GM18909 (cell line): ENCODE measurements at regions not wholly inside any gene's neighbourhood (a gene's known extent, or its start where the extent isn't known, plus 50 kb on each side); places are given as distances from the start of the nearest gene placed in this dataset.

Source experiments
- ATAC-seq: cut with Tn5 transposase; IDR thresholded peaks from one replicate; pipeline ENCODE4 v1.9.1; 2021; ENCODE audit warnings: mild to moderate bottlenecking; ENCODE audit not compliant: unreplicated experiment, poor library complexity

DNA sequence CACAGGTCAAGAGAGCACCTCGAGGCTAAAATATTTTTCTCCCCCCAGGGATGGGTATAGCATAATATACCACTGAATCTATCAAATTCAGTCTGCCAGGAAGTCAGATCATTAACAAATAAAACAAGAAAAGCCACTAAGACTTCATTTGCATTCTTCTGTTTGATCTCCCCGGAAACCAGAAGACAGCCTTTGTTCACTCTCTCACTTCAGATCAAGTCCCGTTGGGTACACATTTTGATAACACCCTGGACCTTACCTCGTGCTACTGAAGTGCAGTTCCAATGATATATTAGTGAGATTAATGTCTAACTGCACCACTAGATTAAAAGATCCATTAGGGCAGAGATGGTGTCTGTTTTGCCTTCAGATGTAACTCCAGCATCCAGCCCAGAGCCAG lies 157.7 kb upstream of the B3GAT2 start:
- ATAC-seq: no peak

DNA sequence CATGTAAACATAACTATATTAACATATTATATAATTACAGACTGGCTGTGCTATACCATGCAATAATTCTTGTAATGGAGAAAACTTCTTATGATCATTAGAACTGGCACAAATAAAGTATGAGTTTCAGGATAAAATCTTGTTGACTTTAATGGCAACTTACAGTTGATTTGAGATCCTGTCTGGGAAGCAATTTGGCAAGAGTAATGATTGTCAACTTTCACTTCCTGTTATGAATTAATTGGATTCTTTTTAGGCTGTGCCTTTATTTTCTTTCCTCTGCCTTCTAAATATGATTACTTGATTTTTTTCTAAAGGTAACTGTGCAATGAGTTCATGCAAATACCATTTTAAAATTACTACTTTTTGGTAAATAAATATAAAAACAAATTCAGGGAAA lies 158.1 kb upstream of the B3GAT2 start:
- ATAC-seq: no peak

GRCh38 chr6:71119560-71119959 lies 162.7 kb upstream of the B3GAT2 start:
- no peak for ATAC-seq

DNA sequence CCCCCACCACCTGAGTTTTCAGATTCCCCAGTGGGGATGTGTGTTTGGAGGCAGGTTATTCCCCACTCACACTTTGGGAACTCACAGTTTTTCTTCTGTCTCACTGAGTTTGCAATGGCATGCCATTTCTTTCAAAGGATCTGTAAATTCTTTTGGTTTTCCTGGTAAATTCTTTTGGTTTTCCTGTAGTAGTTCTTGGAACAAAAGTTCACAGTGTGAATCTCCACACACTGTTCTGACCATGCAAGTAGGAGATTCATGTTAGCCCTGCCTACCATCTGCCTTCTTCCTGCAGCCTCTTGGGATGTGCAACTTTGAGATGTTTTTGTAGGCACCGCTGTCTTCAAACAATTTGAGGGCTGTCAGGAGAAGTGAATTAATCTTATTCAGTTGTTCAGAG lies 165.6 kb upstream of the OGFRL1 start:
- no peak for ATAC-seq

GRCh38 chr6:71124340-71124739 lies 164.3 kb upstream of the OGFRL1 start:
- no peak for ATAC-seq

DNA sequence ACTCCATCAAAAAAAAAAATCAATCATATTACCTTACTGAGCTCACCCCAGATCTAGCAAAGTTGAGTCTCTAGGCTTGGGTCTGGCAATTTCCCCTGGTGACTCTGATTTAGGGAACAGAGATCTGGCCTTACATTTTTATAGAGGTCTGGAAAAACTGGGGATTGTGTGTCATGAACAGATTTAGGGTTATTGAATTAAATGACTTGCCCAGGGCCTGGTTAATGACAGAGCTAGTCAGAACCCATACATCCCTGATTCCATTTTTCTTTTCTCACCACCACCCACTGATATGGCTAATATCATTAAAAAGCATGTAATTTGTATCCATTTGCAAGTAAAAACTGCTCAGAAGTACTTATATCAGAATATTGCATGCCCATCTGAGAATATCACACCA lies 163.4 kb upstream of the OGFRL1 start:
- no peak for ATAC-seq

DNA sequence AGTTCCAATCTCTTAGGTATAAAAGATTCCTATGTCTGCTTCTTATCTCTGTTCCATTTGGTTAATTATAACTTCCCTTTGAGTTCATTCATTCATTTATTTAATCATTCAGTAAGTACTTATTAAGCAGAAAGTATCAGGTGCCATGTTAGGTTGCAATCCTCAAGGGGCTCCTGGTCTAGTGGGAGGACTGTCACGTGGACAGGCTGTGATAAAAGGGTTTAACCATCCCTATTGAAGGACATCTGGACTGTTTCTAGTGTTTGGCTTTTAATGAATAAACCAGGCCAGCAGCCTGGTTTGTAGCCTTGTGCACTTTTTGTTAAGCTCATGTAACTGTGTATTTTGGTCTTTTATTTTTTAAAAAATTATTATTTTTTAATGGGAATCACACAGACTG lies 162.1 kb upstream of the OGFRL1 start:
- no peak for ATAC-seq

- ATAC-seq: no peak
These were observed 161.2 kb upstream of the OGFRL1 start for GRCh38 chr6:71127374-71127773.

DNA sequence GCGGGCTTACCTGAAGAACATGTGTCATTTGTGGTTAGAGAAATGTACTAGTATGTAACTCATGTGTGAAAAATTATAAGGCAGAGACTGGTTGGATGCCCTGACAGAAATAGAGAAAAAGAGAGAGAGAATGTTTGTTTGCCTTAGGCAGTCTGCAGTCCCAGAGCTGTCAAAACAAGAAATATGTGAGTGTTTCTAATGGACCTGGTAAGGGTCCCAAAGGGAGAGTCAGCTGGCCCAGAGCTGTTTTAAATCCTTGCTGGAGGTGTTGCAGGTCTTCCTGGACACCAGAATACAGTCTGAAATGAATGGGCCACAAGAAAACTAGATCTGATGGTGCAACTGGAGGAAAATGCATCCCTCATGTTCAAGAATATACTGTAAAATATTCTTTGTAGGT lies 158.3 kb upstream of the OGFRL1 start:
- no peak for ATAC-seq

GRCh38 chr6:71134929-71135642 lies 153.5 kb upstream of the OGFRL1 start:
- ATAC-seq: no peak

- ATAC-seq: no peak
These were observed 150.6 kb upstream of the OGFRL1 start for GRCh38 chr6:71137973-71138372.

DNA sequence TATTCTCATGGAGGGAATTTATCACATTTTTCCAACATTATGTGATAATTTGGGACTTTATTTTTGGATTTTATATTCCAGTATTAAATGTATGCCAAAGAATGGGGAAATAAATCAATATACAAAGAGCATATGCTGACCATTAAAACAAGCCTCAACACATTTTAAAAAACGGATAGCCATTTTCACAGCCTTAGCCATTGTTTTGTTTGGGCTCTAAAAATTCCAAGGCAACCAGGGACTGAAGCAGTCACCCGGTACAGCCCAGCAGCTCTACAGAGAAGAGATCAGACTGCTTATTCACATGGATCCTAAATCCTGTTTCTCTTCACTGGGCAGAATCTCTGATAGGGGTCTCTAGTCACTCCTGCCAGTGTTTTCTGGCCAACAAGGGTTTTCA lies 150.2 kb upstream of the OGFRL1 start:
- ATAC-seq: no peak

- no peak for ATAC-seq
These were observed 149.4 kb upstream of the OGFRL1 start for GRCh38 chr6:71139249-71139648.

GRCh38 chr6:71153755-71154325 lies 134.8 kb upstream of the OGFRL1 start:
- ATAC-seq: no peak

- ATAC-seq: no peak
These were observed 131.3 kb upstream of the OGFRL1 start for GRCh38 chr6:71157345-71157744.

- no peak for ATAC-seq
These were observed 123.7 kb upstream of the OGFRL1 start for GRCh38 chr6:71164890-71165289.

DNA sequence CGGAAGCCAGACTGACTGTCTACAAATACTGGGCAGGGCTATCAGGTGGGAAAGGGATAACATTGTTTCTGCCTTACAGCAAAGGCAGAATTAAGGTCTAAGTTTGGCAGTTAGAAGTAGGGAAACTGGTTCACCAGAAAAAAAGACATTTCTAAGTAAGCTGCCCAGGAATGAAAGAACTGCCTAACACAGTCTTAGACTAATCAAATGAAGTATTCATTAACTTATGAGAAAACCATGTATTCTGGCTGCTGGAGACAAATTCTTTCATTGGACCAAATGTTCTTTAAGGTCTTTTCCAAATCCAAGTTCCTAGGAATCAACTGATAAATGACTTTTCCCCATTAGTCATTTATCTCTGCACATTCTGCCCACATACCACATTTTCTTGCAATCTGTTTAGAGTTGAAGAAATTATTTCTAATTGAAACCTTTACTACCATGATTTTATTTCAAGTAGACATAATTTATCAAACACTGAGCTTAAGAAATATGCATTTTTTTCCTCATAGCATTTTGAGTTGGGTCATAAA lies 120.3 kb upstream of the OGFRL1 start:
- no peak for ATAC-seq

- ATAC-seq: no peak
These were observed 117.0 kb upstream of the OGFRL1 start for GRCh38 chr6:71171497-71172070.

- ATAC-seq: no peak
These were observed 109.2 kb upstream of the OGFRL1 start for GRCh38 chr6:71179249-71179885.

DNA sequence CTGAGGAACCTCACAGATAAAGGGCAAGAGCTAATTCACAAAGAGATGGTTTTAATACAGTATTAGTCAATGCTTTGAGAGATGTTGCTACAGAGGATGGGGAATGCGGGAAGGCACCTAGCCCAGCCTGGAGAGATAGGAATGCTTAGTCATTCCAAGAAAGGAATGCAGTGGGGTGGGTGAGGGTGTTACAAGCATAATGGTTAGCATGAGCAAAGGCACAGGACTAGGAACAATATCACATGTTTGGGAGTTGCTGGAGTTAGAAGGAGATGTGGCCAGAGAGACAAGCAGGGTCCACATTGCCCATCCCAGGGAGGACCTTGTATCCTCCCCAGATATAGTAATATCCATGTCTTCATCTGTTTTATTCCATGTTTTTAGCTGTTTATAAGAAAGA lies 107.0 kb upstream of the OGFRL1 start:
- no peak for ATAC-seq

GRCh38 chr6:71187141-71187540 lies 101.5 kb upstream of the OGFRL1 start:
- no peak for ATAC-seq
